ENCODE measurements at regions not wholly inside any gene's neighbourhood (a gene's known extent, or its start where the extent isn't known, plus 50 kb on each side); places are given as distances from the start of the nearest gene placed in this dataset.

- no peak for DNase-seq (ENCODE audit: low read depth in 2 of 3, low spot score in 1 of 3)
Measured at GRCh38 chr16:11472851-11473250, 113.9 kb downstream of the LITAF start.

- DNase-seq (ENCODE audit: low read depth in 2 of 3, low spot score in 1 of 3), result no peak
Measured at GRCh38 chr16:11473728-11474127, 113.0 kb downstream of the LITAF start.

- DNase-seq (ENCODE audit: low read depth in 2 of 3, low spot score in 1 of 3), result no peak
Measured at GRCh38 chr16:11474617-11475291, 112.0 kb downstream of the LITAF start.

- DNase-seq (ENCODE audit: low read depth in 2 of 3, low spot score in 1 of 3), result no peak
Measured at GRCh38 chr16:11475896-11476630, 110.7 kb downstream of the LITAF start.

GRCh38 chr16:11476676-11477075 is 110.0 kb downstream of the LITAF start:
- no peak for DNase-seq (ENCODE audit: low read depth in 2 of 3, low spot score in 1 of 3)

- no peak for DNase-seq (ENCODE audit: low read depth in 2 of 3, low spot score in 1 of 3)
Measured at GRCh38 chr16:11478431-11479119, 108.1 kb downstream of the LITAF start.

- no peak for DNase-seq (ENCODE audit: low read depth in 2 of 3, low spot score in 1 of 3)
Measured at GRCh38 chr16:11479916-11480315, 106.8 kb downstream of the LITAF start.

GRCh38 chr16:11480634-11481033 is 106.1 kb downstream of the LITAF start:
- DNase-seq (ENCODE audit: low read depth in 2 of 3, low spot score in 1 of 3), result no peak

GRCh38 chr16:11481987-11482386 is 104.7 kb downstream of the LITAF start:
- DNase-seq (ENCODE audit: low read depth in 2 of 3, low spot score in 1 of 3), result no peak

- DNase-seq (ENCODE audit: low read depth in 2 of 3, low spot score in 1 of 3), result no peak
Measured at GRCh38 chr16:11482946-11483748, 103.6 kb downstream of the LITAF start.

- no peak for DNase-seq (ENCODE audit: low read depth in 2 of 3, low spot score in 1 of 3)
Measured at GRCh38 chr16:11484691-11485258, 101.9 kb downstream of the LITAF start.

- no peak for DNase-seq (ENCODE audit: low read depth in 2 of 3, low spot score in 1 of 3)
Measured at GRCh38 chr16:11485676-11486075, 101.0 kb downstream of the LITAF start.

- DNase-seq (ENCODE audit: low read depth in 2 of 3, low spot score in 1 of 3), result no peak
Measured at GRCh38 chr16:11487289-11487688, 99.4 kb downstream of the LITAF start.

GRCh38 chr16:11488304-11488703 is 98.4 kb downstream of the LITAF start:
- no peak for DNase-seq (ENCODE audit: low read depth in 2 of 3, low spot score in 1 of 3)

- DNase-seq (ENCODE audit: low read depth in 2 of 3, low spot score in 1 of 3), result no peak
Measured at GRCh38 chr16:11491524-11491923, 95.2 kb downstream of the LITAF start.

GRCh38 chr16:11492808-11493530 is 93.8 kb downstream of the LITAF start:
- DNase-seq (ENCODE audit: low read depth in 2 of 3, low spot score in 1 of 3), result no peak

GRCh38 chr16:11493531-11493929 is 93.2 kb downstream of the LITAF start:
- DNase-seq (ENCODE audit: low read depth in 2 of 3, low spot score in 1 of 3), result no peak

GRCh38 chr16:11494029-11494428 is 92.7 kb downstream of the LITAF start:
- DNase-seq (ENCODE audit: low read depth in 2 of 3, low spot score in 1 of 3), result no peak

- no peak for DNase-seq (ENCODE audit: low read depth in 2 of 3, low spot score in 1 of 3)
Measured at GRCh38 chr16:11494433-11494832, 92.3 kb downstream of the LITAF start.

- DNase-seq (ENCODE audit: low read depth in 2 of 3, low spot score in 1 of 3), result no peak
Measured at GRCh38 chr16:11495066-11495407, 91.7 kb downstream of the LITAF start.
